ENCODE measurements at regions not wholly inside any gene's neighbourhood (a gene's known extent, or its start where the extent isn't known, plus 50 kb on each side); places are given as distances from the start of the nearest gene placed in this dataset.

- no peaks in the 10 kb centered on the region for H3K36me3 ChIP-seq (ENCODE audit: insufficient read depth, low read length)
- H3K79me2 ChIP-seq (ENCODE audit: control insufficient read depth, insufficient read depth, low read length, unreplicated experiment): no peaks in the 10 kb centered on the region
- H3K4me1 ChIP-seq (ENCODE audit: control insufficient read depth, insufficient read depth, low read length, unreplicated experiment): no peaks in the 10 kb centered on the region
- no peaks in the 10 kb centered on the region for H3K27me3 ChIP-seq (ENCODE audit: insufficient read depth, low read length)
- H2AFZ ChIP-seq (ENCODE audit: low read length, unreplicated experiment): no peak overlapping the region
- H3K27ac ChIP-seq (ENCODE audit: low read depth, low read length): no peak overlapping the region
- H3K4me3 ChIP-seq (ENCODE audit: low read depth, low read length): no peak overlapping the region
Measured at GRCh38 chr7:3094701-3095445, 51.2 kb upstream of the CARD11 start.

GRCh38 chr7:3097734-3098133 lies 54.1 kb upstream of the CARD11 start:
- Histone ChIP-seq H3K27me3 (ENCODE audit: insufficient read depth, low read length) (no peaks in the 10 kb centered on the region), H3K27ac (ENCODE audit: low read depth, low read length) (no peak overlapping the region), H3K36me3 (ENCODE audit: insufficient read depth, low read length) (no peaks in the 10 kb centered on the region), H2AFZ (ENCODE audit: low read length, unreplicated experiment) (no peak overlapping the region), H3K4me3 (ENCODE audit: low read depth, low read length) (no peak overlapping the region), H3K4me1 (ENCODE audit: control insufficient read depth, insufficient read depth, low read length, unreplicated experiment) (no peaks in the 10 kb centered on the region), H3K79me2 (ENCODE audit: control insufficient read depth, insufficient read depth, low read length, unreplicated experiment) (no peaks in the 10 kb centered on the region)

GRCh38 chr7:3102159-3102558 lies 58.5 kb upstream of the CARD11 start:
- Histone ChIP-seq H3K27ac (ENCODE audit: low read depth, low read length) (no peak overlapping the region), H3K4me1 (ENCODE audit: control insufficient read depth, insufficient read depth, low read length, unreplicated experiment) (no peaks in the 10 kb centered on the region), H3K27me3 (ENCODE audit: insufficient read depth, low read length) (0 out of 2 replicates have a peak, but pooled peaks cover 5% of the 10 kb centered on the region), H3K36me3 (ENCODE audit: insufficient read depth, low read length) (no peaks in the 10 kb centered on the region), H2AFZ (ENCODE audit: low read length, unreplicated experiment) (no peak overlapping the region), H3K4me3 (ENCODE audit: low read depth, low read length) (no peak overlapping the region), H3K79me2 (ENCODE audit: control insufficient read depth, insufficient read depth, low read length, unreplicated experiment) (no peaks in the 10 kb centered on the region)

GRCh38 chr7:3103614-3104398 lies 60.1 kb upstream of the CARD11 start:
- Histone ChIP-seq H3K36me3 (ENCODE audit: insufficient read depth, low read length) (no peaks in the 10 kb centered on the region), H3K27ac (ENCODE audit: low read depth, low read length) (no peak overlapping the region), H3K79me2 (ENCODE audit: control insufficient read depth, insufficient read depth, low read length, unreplicated experiment) (no peaks in the 10 kb centered on the region), H3K27me3 (ENCODE audit: insufficient read depth, low read length) (0 out of 2 replicates have a peak, but pooled peaks cover 5% of the 10 kb centered on the region), H3K4me1 (ENCODE audit: control insufficient read depth, insufficient read depth, low read length, unreplicated experiment) (no peaks in the 10 kb centered on the region), H3K4me3 (ENCODE audit: low read depth, low read length) (no peak overlapping the region), H2AFZ (ENCODE audit: low read length, unreplicated experiment) (no peak overlapping the region)

- Histone ChIP-seq H3K27ac (ENCODE audit: low read depth, low read length) (no peak overlapping the region), H3K36me3 (ENCODE audit: insufficient read depth, low read length) (no peaks in the 10 kb centered on the region)
Measured at GRCh38 chr7:3105856-3106255, 62.2 kb upstream of the CARD11 start.

GRCh38 chr7:3106361-3106826 lies 62.7 kb upstream of the CARD11 start:
- H3K79me2 ChIP-seq (ENCODE audit: control insufficient read depth, insufficient read depth, low read length, unreplicated experiment): no peaks in the 10 kb centered on the region
- no peaks in the 10 kb centered on the region for H3K36me3 ChIP-seq (ENCODE audit: insufficient read depth, low read length)
- 0 out of 2 replicates have a peak, but pooled peaks cover 5% of the 10 kb centered on the region for H3K27me3 ChIP-seq (ENCODE audit: insufficient read depth, low read length)
- H2AFZ ChIP-seq (ENCODE audit: low read length, unreplicated experiment): no peak overlapping the region
- no peak overlapping the region for H3K27ac ChIP-seq (ENCODE audit: low read depth, low read length)
- H3K4me1 ChIP-seq (ENCODE audit: control insufficient read depth, insufficient read depth, low read length, unreplicated experiment): no peaks in the 10 kb centered on the region
- no peak overlapping the region for H3K4me3 ChIP-seq (ENCODE audit: low read depth, low read length)

More at GRCh38 chr7:3105856-3106255, 62.2 kb upstream of the CARD11 start:
- H3K4me3 ChIP-seq (ENCODE audit: low read depth, low read length): no peak overlapping the region
- H3K27me3 ChIP-seq (ENCODE audit: insufficient read depth, low read length): 0 out of 2 replicates have a peak, but pooled peaks cover 5% of the 10 kb centered on the region
- no peak overlapping the region for H2AFZ ChIP-seq (ENCODE audit: low read length, unreplicated experiment)
- no peaks in the 10 kb centered on the region for H3K79me2 ChIP-seq (ENCODE audit: control insufficient read depth, insufficient read depth, low read length, unreplicated experiment)
- no peaks in the 10 kb centered on the region for H3K4me1 ChIP-seq (ENCODE audit: control insufficient read depth, insufficient read depth, low read length, unreplicated experiment)

- Histone ChIP-seq H3K4me3 (ENCODE audit: low read depth, low read length) (no peak overlapping the region), H3K4me1 (ENCODE audit: control insufficient read depth, insufficient read depth, low read length, unreplicated experiment) (no peaks in the 10 kb centered on the region), H3K79me2 (ENCODE audit: control insufficient read depth, insufficient read depth, low read length, unreplicated experiment) (no peaks in the 10 kb centered on the region), H3K27ac (ENCODE audit: low read depth, low read length) (no peak overlapping the region), H2AFZ (ENCODE audit: low read length, unreplicated experiment) (no peak overlapping the region), H3K27me3 (ENCODE audit: insufficient read depth, low read length) (0 out of 2 replicates have a peak, but pooled peaks cover 5% of the 10 kb centered on the region), H3K36me3 (ENCODE audit: insufficient read depth, low read length) (no peaks in the 10 kb centered on the region)
Measured at GRCh38 chr7:3107228-3107763, 63.6 kb upstream of the CARD11 start.

GRCh38 chr7:3107889-3108570 lies 64.4 kb upstream of the CARD11 start:
- no peaks in the 10 kb centered on the region for H3K36me3 ChIP-seq (ENCODE audit: insufficient read depth, low read length)
- no peaks in the 10 kb centered on the region for H3K79me2 ChIP-seq (ENCODE audit: control insufficient read depth, insufficient read depth, low read length, unreplicated experiment)
- H3K4me1 ChIP-seq (ENCODE audit: control insufficient read depth, insufficient read depth, low read length, unreplicated experiment): no peaks in the 10 kb centered on the region
- H3K27ac ChIP-seq (ENCODE audit: low read depth, low read length): no peak overlapping the region
- 0 out of 2 replicates have a peak, but pooled peaks cover 5% of the 10 kb centered on the region for H3K27me3 ChIP-seq (ENCODE audit: insufficient read depth, low read length)
- no peak overlapping the region for H3K4me3 ChIP-seq (ENCODE audit: low read depth, low read length)
- H2AFZ ChIP-seq (ENCODE audit: low read length, unreplicated experiment): no peak overlapping the region

- H3K27ac ChIP-seq (ENCODE audit: low read depth, low read length): no peak overlapping the region
Measured at GRCh38 chr7:3109311-3109915, 65.7 kb upstream of the CARD11 start.

More at GRCh38 chr7:3109311-3109915, 65.7 kb upstream of the CARD11 start:
- Histone ChIP-seq H2AFZ (ENCODE audit: low read length, unreplicated experiment) (no peak overlapping the region), H3K4me1 (ENCODE audit: control insufficient read depth, insufficient read depth, low read length, unreplicated experiment) (no peaks in the 10 kb centered on the region), H3K4me3 (ENCODE audit: low read depth, low read length) (no peak overlapping the region), H3K79me2 (ENCODE audit: control insufficient read depth, insufficient read depth, low read length, unreplicated experiment) (no peaks in the 10 kb centered on the region), H3K27me3 (ENCODE audit: insufficient read depth, low read length) (0 out of 2 replicates have a peak, but pooled peaks cover 5% of the 10 kb centered on the region), H3K36me3 (ENCODE audit: insufficient read depth, low read length) (no peaks in the 10 kb centered on the region)
